Lower leg skin (tissue), 3 donors: ENCODE measurements at regions not wholly inside any gene's neighbourhood (a gene's known extent, or its start where the extent isn't known, plus 50 kb on each side); places are given as distances from the start of the nearest gene placed in this dataset.

Experiments
- POLR2A ChIP-seq, 2 donors: fragments of 450-650 bp; IDR thresholded peaks; one replicate each; pipeline ENCODE4 v1.6.1; 2016 to 2017; ENCODE audit warnings: antibody characterized with exemption in 2 of 2, mild to moderate bottlenecking in 1 of 2, moderate library complexity in 1 of 2
- TF ChIP-seq, protein P1 (sequence below), 3 donors: fragments of 450-650 bp; IDR thresholded peaks; one replicate each; pipeline ENCODE4 v1.5.1; 2016; ENCODE audit warnings: antibody characterized with exemption in 3 of 3, mild to moderate bottlenecking in 3 of 3, moderate library complexity in 2 of 3

DNA sequence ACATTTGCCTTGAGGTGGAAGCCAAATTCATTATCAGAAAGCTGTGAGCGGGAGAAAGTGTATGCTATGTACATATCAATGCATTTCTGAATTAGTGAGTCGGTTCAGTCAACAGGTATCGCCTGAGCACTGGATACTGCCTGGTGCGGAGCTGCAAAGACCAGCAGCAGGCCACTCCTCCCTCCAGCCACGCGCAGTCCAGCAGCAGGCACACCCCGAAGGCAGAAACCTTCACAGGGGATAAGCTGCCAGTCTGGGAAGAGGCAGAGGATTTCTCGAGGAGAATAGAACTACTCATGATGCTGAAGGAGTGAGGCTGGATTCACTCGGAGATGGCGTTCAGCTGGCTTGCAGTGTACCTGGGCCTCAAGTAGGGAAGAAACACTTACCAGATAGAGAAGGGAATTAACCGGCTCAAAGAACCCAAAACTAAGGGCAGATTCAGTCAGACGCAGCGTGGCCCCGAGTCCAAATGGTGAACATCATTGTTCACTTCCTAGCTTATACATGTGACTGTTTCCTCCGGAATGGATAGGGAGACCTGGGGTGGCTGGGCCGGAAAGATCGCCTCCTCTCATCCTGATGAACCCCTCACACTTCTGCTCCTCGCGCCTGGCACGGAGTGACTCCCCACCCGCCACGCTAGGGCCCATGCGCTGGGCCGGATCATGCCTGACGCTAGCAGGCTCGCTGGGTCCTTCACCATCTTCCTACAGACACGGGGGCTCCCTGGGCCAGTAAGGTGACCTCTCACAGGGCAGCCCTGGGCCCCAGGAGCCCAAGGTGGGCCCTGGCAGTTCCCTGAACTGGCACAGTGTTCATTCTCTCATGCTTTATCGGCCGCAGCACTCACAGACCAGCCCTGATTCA, 78.1 kb upstream of the SPATA31C2 start:
- no peak for TF ChIP-seq POLR2A (IDR thresholded peaks at IDR 0.05)
- TF ChIP-seq, protein P1, sequence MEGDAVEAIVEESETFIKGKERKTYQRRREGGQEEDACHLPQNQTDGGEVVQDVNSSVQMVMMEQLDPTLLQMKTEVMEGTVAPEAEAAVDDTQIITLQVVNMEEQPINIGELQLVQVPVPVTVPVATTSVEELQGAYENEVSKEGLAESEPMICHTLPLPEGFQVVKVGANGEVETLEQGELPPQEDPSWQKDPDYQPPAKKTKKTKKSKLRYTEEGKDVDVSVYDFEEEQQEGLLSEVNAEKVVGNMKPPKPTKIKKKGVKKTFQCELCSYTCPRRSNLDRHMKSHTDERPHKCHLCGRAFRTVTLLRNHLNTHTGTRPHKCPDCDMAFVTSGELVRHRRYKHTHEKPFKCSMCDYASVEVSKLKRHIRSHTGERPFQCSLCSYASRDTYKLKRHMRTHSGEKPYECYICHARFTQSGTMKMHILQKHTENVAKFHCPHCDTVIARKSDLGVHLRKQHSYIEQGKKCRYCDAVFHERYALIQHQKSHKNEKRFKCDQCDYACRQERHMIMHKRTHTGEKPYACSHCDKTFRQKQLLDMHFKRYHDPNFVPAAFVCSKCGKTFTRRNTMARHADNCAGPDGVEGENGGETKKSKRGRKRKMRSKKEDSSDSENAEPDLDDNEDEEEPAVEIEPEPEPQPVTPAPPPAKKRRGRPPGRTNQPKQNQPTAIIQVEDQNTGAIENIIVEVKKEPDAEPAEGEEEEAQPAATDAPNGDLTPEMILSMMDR (IDR thresholded peaks at IDR 0.05), result no peak
